Tibial artery (tissue), 4 donors: ENCODE measurements at regions not wholly inside any gene's neighbourhood (a gene's known extent, or its start where the extent isn't known, plus 50 kb on each side); places are given as distances from the start of the nearest gene placed in this dataset.

Experiments used
- DNase-seq, 2 donors: peaks; one replicate each; pipeline ENCODE4 v3.0.0-alpha.2; 2019
- H3K27ac ChIP-seq, 2 donors: fragments of 200-600 bp; sonication (generic) in 1 of 2; 1 replicate in 1 of 2; 2 replicates in 1 of 2; pipeline ENCODE4 v1.5.1; 2018 to 2019; ENCODE audit warnings: mild to moderate bottlenecking in 1 of 2
- H3K27me3 ChIP-seq, 2 donors: fragments of 200-600 bp; sonication (generic) in 1 of 2; one replicate each; pipeline versions ENCODE4 v1.5.1 to v1.6.0; 2016 to 2019
- H3K36me3 ChIP-seq, 3 donors: fragments of 200-600 bp; sonication (generic) in 2 of 3; one replicate each; pipeline ENCODE4 v1.5.1; 2016 to 2019; ENCODE audit warnings: mild to moderate bottlenecking in 2 of 3
- H3K4me1 ChIP-seq, 4 donors: fragments of 200-600 bp; sonication (generic) in 2 of 4; 1 replicate in 3 of 4; 2 replicates in 1 of 4; pipeline ENCODE4 v1.5.1; 2016 to 2019
- H3K4me3 ChIP-seq, 2 donors: fragments of 200-600 bp; sonication (generic) in 1 of 2; 1 replicate in 1 of 2; 2 replicates in 1 of 2; pipeline ENCODE4 v1.5.1; 2018 to 2019; ENCODE audit warnings: mild to moderate bottlenecking in 2 of 2
- H3K9me3 ChIP-seq, 3 donors: fragments of 200-600 bp; sonication (generic) in 1 of 3; one replicate each; pipeline ENCODE4 v1.5.1; 2016 to 2019
- CTCF ChIP-seq, 2 experiments: fragments of 200-600 bp in 1 of 2; fragments of 450-650 bp in 1 of 2; IDR thresholded peaks; one replicate each; pipeline ENCODE4 v1.5.1; 2017 to 2019; ENCODE audit warnings: antibody characterized with exemption in 2 of 2, mild to moderate bottlenecking in 1 of 2, moderate library complexity in 1 of 2
- intact Hi-C: fragments of 100-400 bp; cut with DNase I; formaldehyde crosslinking; loops from one replicate; pipeline ENCODE4 v1.15.0; 2023; ENCODE audit warnings: low total_unique reads

GRCh38 chr18:73421010-73421409 is 553.2 kb upstream of the NETO1 start:
- H3K27ac ChIP-seq, result no peak overlapping the region
- no peaks in the 10 kb centered on the region for H3K9me3 ChIP-seq
- H3K27me3 ChIP-seq, result no peaks in the 10 kb centered on the region
- H3K36me3 ChIP-seq, result no peaks in the 10 kb centered on the region
- intact Hi-C loops, result no loop called here
- no peak overlapping the region for H3K4me3 ChIP-seq
- DNase-seq, result no peak
- no peaks in the 10 kb centered on the region for H3K4me1 ChIP-seq
- TF ChIP-seq CTCF (IDR thresholded peaks at IDR 0.05), result no peak

GRCh38 chr18:73419531-73419930 is 551.7 kb upstream of the NETO1 start:
- no peak for TF ChIP-seq CTCF (IDR thresholded peaks at IDR 0.05)
- Histone ChIP-seq H3K4me1 (no peaks in the 10 kb centered on the region), H3K4me3 (no peak overlapping the region), H3K36me3 (no peaks in the 10 kb centered on the region), H3K9me3 (no peaks in the 10 kb centered on the region), H3K27me3 (no peaks in the 10 kb centered on the region), H3K27ac (no peak overlapping the region)
- intact Hi-C loops, result no loop called here
- no peak for DNase-seq

- no peak for DNase-seq
- H3K27me3 ChIP-seq, result no peaks in the 10 kb centered on the region
- intact Hi-C loops, result no loop called here
- H3K36me3 ChIP-seq, result no peaks in the 10 kb centered on the region
- no peak overlapping the region for H3K27ac ChIP-seq
- no peaks in the 10 kb centered on the region for H3K9me3 ChIP-seq
- no peaks in the 10 kb centered on the region for H3K4me1 ChIP-seq
- H3K4me3 ChIP-seq, result no peak overlapping the region
- TF ChIP-seq CTCF (IDR thresholded peaks at IDR 0.05), result no peak
These were observed 546.8 kb upstream of the NETO1 start for GRCh38 chr18:73414598-73414997.

- TF ChIP-seq CTCF (IDR thresholded peaks at IDR 0.05), result no peak
- Histone ChIP-seq H3K9me3 (no peaks in the 10 kb centered on the region), H3K27ac (no peak overlapping the region), H3K27me3 (no peaks in the 10 kb centered on the region), H3K36me3 (no peaks in the 10 kb centered on the region), H3K4me3 (no peak overlapping the region), H3K4me1 (no peaks in the 10 kb centered on the region)
- no peak for DNase-seq
- intact Hi-C loops, result no loop called here
These were observed 546.3 kb upstream of the NETO1 start for GRCh38 chr18:73414069-73414468.

GRCh38 chr18:73409242-73409641 is 541.5 kb upstream of the NETO1 start:
- DNase-seq, result no peak

More at GRCh38 chr18:73409242-73409641, 541.5 kb upstream of the NETO1 start:
- Histone ChIP-seq H3K4me3 (no peak overlapping the region), H3K4me1 (no peaks in the 10 kb centered on the region), H3K27ac (no peak overlapping the region), H3K27me3 (no peaks in the 10 kb centered on the region), H3K36me3 (no peaks in the 10 kb centered on the region), H3K9me3 (no peaks in the 10 kb centered on the region)
- intact Hi-C loops, result no loop called here
- TF ChIP-seq CTCF (IDR thresholded peaks at IDR 0.05), result no peak
